ENCODE measurements at regions not wholly inside any gene's neighbourhood (a gene's known extent, or its start where the extent isn't known, plus 50 kb on each side); places are given as distances from the start of the nearest gene placed in this dataset.
"Not testable (repeated sequence)": the region's sequence is repeated elsewhere in the genome, so short reads cannot be mapped to it uniquely, and the experiment has no call there.

DNA sequence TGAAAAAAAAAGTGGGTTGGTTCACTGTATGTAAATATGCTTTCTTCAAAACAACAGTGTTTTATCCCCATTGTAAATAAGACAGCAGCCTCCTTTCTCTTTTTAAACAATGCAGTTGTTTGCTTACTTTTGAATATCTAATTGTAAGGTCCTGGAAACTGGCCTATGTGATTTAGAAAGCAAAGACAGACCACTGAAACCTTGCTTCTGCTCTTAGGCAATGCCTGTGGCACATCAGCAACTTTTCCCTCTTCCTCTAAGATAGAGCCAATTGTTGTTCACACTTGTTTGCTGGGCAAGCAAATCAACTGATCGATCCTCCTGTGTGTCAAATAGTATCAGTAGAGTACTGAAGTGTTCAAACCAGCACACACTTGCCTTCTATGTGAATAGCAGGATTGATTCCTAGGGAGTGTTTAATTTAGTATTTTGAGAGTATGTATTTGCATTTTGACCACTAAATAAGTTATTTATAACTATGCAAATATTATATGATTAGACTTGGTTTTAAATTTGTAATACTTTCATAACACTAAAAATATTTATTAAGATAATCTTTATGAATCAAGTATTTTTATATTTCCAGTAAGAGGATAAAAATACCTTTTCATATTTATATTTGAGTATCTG is 55.4 kb upstream of the GRPR start:
- ChIA-PET POLR2A (ENCODE audit: low non-redundant PET) (no interaction called here), CTCF (no interaction called here)
- no peak overlapping the region for H3K27ac ChIP-seq
- no peak for DNase-seq (ENCODE audit: low spot score)
- TF ChIP-seq, protein P1, sequence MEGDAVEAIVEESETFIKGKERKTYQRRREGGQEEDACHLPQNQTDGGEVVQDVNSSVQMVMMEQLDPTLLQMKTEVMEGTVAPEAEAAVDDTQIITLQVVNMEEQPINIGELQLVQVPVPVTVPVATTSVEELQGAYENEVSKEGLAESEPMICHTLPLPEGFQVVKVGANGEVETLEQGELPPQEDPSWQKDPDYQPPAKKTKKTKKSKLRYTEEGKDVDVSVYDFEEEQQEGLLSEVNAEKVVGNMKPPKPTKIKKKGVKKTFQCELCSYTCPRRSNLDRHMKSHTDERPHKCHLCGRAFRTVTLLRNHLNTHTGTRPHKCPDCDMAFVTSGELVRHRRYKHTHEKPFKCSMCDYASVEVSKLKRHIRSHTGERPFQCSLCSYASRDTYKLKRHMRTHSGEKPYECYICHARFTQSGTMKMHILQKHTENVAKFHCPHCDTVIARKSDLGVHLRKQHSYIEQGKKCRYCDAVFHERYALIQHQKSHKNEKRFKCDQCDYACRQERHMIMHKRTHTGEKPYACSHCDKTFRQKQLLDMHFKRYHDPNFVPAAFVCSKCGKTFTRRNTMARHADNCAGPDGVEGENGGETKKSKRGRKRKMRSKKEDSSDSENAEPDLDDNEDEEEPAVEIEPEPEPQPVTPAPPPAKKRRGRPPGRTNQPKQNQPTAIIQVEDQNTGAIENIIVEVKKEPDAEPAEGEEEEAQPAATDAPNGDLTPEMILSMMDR (conservative IDR thresholded peaks at IDR 0.05; ENCODE audit: low read depth): no peak

DNA sequence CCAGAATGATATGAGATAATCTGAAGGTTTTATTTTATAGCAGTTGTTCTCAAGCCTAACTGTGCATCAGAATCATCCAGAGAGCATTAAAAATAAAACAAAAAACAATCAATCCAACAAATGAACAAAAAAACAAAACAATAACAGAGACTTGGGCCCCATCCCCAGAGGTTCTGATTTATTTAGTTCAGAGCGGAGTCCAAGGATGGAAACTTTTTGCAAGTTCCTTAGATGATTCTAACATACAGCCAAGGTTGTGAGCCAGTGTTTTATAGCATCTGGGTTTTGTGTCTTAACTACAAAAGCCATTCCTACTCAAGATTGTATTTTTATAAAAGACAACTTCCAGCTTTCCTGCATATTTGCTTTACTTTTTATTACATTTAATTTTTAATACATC is 59.4 kb upstream of the GRPR start:
- H3K27ac ChIP-seq: no peak overlapping the region
- POLR2A ChIA-PET (ENCODE audit: low non-redundant PET): no interaction called here
- TF ChIP-seq, protein P1 (conservative IDR thresholded peaks at IDR 0.05; ENCODE audit: low read depth): no peak
- CTCF ChIA-PET: no interaction called here
- no peak for DNase-seq (ENCODE audit: low spot score)

DNA sequence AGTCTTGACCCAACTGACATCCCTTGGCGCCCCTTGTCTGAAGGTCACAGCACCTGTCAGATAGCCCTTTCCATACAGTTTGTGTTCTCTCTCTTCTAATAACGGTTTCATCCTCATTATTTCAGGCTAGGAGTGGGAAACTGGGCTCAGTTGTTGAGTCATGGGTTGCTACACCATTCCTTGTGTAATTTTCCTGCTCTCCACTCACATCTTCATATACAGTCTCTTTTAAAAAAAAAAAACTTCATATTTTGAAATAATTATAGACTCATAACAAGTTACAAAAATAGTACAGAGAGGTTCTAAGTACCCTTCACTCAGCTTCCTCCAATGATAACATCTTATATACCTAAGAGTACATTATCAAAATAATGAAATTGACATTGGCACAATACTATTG is 60.2 kb upstream of the GRPR start:
- ChIA-PET CTCF (no interaction called here), POLR2A (ENCODE audit: low non-redundant PET) (no interaction called here)
- DNase-seq (ENCODE audit: low spot score): no peak
- no peak overlapping the region for H3K27ac ChIP-seq
- TF ChIP-seq, protein P1 (conservative IDR thresholded peaks at IDR 0.05; ENCODE audit: low read depth): no peak

DNA sequence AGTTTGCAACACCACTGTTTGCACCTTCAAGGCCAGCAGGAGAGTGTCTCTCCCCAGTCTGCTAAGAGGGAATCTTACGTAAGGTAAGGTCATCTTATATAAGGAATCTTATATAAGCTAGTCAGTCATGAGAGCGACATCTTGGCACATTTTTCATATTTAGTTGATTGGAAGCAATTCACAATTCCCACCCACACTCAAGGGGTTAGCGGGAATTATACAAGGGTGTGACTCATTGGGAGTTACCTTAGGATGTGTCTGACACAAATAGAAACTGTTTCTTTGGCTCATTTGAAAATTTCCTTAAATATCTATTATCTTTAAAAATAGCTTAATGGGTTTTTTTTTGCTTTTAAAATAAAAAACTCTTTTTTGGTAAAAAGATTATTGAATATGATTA is 62.1 kb upstream of the GRPR start:
- ChIA-PET POLR2A (ENCODE audit: low non-redundant PET) (no interaction called here), CTCF (interaction anchor here (0.5 to 0.7 kb wide), 2 partner anchors 31 to 109 kb away, joined by 5 read pairs; no protein-coding TSS in a partner anchor)
- no peak overlapping the region for H3K27ac ChIP-seq
- TF ChIP-seq, protein P1 (conservative IDR thresholded peaks at IDR 0.05; ENCODE audit: low read depth): no peak
- no peak for DNase-seq (ENCODE audit: low spot score)

DNA sequence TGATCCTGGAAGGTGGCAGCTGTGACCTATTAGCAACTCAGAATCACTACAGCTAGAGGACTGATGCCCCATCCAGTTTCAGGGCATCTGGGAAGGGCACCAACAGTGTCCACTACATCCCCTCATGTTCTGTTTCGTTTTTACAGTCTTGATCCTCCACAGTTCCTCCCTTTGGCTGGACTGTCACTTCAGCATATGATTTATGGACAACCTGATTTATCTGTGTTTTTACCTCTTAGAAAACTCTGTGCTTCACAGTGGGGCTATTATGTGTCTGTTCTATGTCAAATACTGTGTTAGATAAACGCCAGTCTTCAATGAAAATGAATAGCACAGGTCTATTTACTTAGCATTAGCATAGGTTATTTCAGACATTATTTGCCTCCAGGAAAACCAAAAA is 63.1 kb upstream of the GRPR start:
- ChIA-PET CTCF (no interaction called here), POLR2A (ENCODE audit: low non-redundant PET) (no interaction called here)
- TF ChIP-seq, protein P1 (conservative IDR thresholded peaks at IDR 0.05; ENCODE audit: low read depth): no peak
- DNase-seq (ENCODE audit: low spot score): no peak
- H3K27ac ChIP-seq: no peak overlapping the region

DNA sequence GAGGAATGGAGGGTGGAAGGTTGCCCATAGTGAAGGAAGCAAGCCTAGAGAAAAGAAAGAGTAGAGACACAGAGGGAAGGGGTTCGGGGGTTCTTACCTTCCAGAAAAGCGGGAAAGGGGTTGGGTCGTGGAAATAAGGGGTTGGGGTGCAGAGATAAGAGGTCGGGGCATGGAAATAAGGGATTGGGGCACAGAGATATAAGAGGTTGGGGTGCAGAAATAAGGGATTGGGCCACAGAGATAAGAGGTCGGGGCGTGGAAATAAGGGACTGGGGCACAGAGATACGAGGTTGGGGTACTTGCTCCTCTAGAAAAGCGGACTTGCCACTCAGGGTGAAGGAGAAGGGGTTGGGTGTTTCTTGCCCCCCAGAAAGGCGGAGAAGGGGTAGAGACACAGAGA is 74.2 kb upstream of the GRPR start:
- H3K27ac ChIP-seq; CTCF ChIA-PET; DNase-seq (ENCODE audit: low spot score); POLR2A ChIA-PET (ENCODE audit: low non-redundant PET): not testable (repeated sequence)

DNA sequence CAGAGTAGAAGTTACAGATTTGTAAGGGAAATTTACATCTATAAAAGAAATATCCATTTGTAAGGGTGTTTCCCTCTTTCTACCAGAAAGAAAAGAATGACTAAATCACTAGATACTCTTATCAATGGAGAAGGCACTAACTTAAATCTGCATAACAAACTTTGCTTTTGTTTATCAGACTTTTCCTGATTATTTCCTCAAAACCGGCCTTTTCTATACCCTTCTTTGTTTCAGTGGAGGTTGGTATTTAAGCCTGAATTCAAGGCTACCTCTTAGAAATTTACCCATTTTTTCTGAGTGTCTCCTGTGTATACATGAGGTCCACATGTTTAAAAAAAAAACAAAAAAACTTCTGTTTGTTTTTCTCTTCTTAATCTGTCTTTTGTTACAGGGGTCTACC is 80.4 kb upstream of the GRPR start:
- TF ChIP-seq, protein P1 (conservative IDR thresholded peaks at IDR 0.05; ENCODE audit: low read depth): no peak
- no peak overlapping the region for H3K27ac ChIP-seq
- POLR2A ChIA-PET (ENCODE audit: low non-redundant PET): interaction anchor here (0.6 kb wide), 1 partner anchor 10 kb away, joined by 3 read pairs; no protein-coding TSS in a partner anchor
- CTCF ChIA-PET: interaction anchor here (1.0 kb wide), 1 partner anchor 9 kb away, joined by 5 read pairs; no protein-coding TSS in a partner anchor
- no peak for DNase-seq (ENCODE audit: low spot score)
